Left ventricle myocardium inferior (tissue), 1 donor: ENCODE measurements at regions not wholly inside any gene's neighbourhood (a gene's known extent, or its start where the extent isn't known, plus 50 kb on each side); places are given as distances from the start of the nearest gene placed in this dataset.

ENCODE experiments used
- DNase-seq: peaks from one replicate; pipeline ENCODE4 v3.0.0-alpha.2; 2020
- H3K27ac ChIP-seq: fragments of 200-600 bp; replicated peaks from 2 replicates; pipeline ENCODE4 v1.8.0; 2021
- H3K27me3 ChIP-seq: fragments of 200-600 bp; 2 replicates; pipeline ENCODE4 v1.8.0; 2021; ENCODE audit warnings: low read depth
- H3K36me3 ChIP-seq: fragments of 200-600 bp; 2 replicates; pipeline ENCODE4 v1.8.0; 2021
- H3K4me1 ChIP-seq: fragments of 200-600 bp; 2 replicates; pipeline ENCODE4 v1.8.0; 2021
- H3K4me3 ChIP-seq: fragments of 200-600 bp; 2 replicates; pipeline ENCODE4 v1.8.0; 2021; ENCODE audit warnings: mild to moderate bottlenecking, moderate library complexity
- H3K9me3 ChIP-seq: fragments of 200-600 bp; replicated peaks from 2 replicates; pipeline ENCODE4 v1.8.0; 2021
- CTCF ChIP-seq: fragments of 200-600 bp; IDR thresholded peaks from 2 replicates; pipeline ENCODE4 v1.8.0; 2021; ENCODE audit warnings: antibody characterized with exemption, mild to moderate bottlenecking, borderline replicate concordance
- intact Hi-C: fragments of 100-400 bp; cut with micrococcal nuclease; formaldehyde crosslinking; loops from one replicate; pipeline ENCODE4 v1.11.0; 2022
- donor health status: DM: no; HTN: yes; CAD: no; lungs with severe emphysema.

- Histone ChIP-seq H3K36me3 (no peaks in the 10 kb centered on the region), H3K9me3 (no peaks in the 10 kb centered on the region), H3K4me3 (no peak overlapping the region), H3K4me1 (no peaks in the 10 kb centered on the region), H3K27me3 (peaks cover 95% of the 10 kb centered on the region), H3K27ac (no peak overlapping the region)
- no peak for TF ChIP-seq CTCF
- intact Hi-C loops: no loop called here
- no peak for DNase-seq
Observed at GRCh38 chr1:36585569-36586548, 103.1 kb upstream of the CSF3R start.

- DNase-seq: no peak
Observed at GRCh38 chr1:36584874-36585453, 102.3 kb upstream of the CSF3R start.

GRCh38 chr1:36583980-36584782, 101.5 kb upstream of the CSF3R start:
- Histone ChIP-seq H3K27me3 (peaks cover 87% of the 10 kb centered on the region), H3K36me3 (no peaks in the 10 kb centered on the region), H3K27ac (no peak overlapping the region), H3K9me3 (no peaks in the 10 kb centered on the region), H3K4me3 (no peak overlapping the region), H3K4me1 (no peaks in the 10 kb centered on the region)
- no peak for TF ChIP-seq CTCF
- intact Hi-C loops: no loop called here
- DNase-seq: no peak

More at GRCh38 chr1:36584874-36585453, 102.3 kb upstream of the CSF3R start:
- Histone ChIP-seq H3K27ac (no peak overlapping the region), H3K4me1 (no peaks in the 10 kb centered on the region), H3K36me3 (no peaks in the 10 kb centered on the region), H3K27me3 (peaks cover 93% of the 10 kb centered on the region), H3K4me3 (no peak overlapping the region), H3K9me3 (no peaks in the 10 kb centered on the region)
- intact Hi-C loops: no loop called here
- TF ChIP-seq CTCF: no peak

GRCh38 chr1:36583080-36583479, 100.4 kb upstream of the CSF3R start:
- H3K36me3 ChIP-seq: no peaks in the 10 kb centered on the region
- H3K9me3 ChIP-seq: no peaks in the 10 kb centered on the region
- intact Hi-C loops: no loop called here

More at GRCh38 chr1:36583080-36583479, 100.4 kb upstream of the CSF3R start:
- peaks cover 87% of the 10 kb centered on the region for H3K27me3 ChIP-seq
- no peaks in the 10 kb centered on the region for H3K4me1 ChIP-seq
- no peak overlapping the region for H3K27ac ChIP-seq
- no peak for DNase-seq
- TF ChIP-seq CTCF: no peak
- H3K4me3 ChIP-seq: no peak overlapping the region
